ENCODE measurements at regions not wholly inside any gene's neighbourhood (a gene's known extent, or its start where the extent isn't known, plus 50 kb on each side); places are given as distances from the start of the nearest gene placed in this dataset.
"Not testable (repeated sequence)": the region's sequence is repeated elsewhere in the genome, so short reads cannot be mapped to it uniquely, and the experiment has no call there.

DNA sequence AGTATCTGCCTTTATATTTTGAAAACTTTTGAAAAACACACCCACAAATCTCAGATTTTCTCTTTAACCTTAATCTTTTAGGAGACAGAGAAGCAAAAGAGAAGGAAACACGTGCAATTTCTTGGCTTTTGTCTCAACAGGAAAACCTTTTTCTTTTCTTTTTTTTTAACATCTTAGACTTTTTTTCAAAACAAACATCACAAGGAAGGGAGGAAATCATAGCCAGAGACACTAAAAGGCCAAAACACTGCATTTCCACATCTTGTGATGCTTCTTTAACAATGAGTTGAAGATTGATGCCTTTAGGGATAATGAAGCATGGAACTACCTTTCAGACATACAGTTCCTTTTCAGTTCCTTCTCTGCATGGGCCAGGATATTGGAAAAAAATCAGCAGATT is 136.6 kb upstream of the NRBF2 start:
- DNase-seq = no peak

DNA sequence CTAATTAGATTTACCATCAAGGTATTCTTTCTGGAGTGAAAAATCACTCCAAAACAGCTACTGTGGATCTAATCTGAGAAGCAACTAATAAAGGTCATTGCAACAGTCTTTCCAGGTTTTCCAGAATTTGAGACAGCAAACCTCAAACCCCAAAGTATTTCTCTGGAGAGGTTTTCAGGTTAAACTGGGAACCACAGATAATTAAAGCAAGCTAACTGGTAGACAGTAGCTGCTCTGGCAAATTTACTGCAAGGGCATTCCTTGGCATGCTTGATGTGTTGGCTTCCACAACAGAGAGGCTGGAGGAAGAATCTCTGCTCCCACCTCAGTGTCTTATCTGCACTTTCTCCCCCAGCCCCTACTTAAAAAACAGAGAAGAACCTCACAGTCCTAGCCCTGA is 140.0 kb upstream of the NRBF2 start:
- no peak for DNase-seq

GRCh38 chr10:62992145-62992721 is 140.9 kb upstream of the NRBF2 start:
- DNase-seq = no peak

DNA sequence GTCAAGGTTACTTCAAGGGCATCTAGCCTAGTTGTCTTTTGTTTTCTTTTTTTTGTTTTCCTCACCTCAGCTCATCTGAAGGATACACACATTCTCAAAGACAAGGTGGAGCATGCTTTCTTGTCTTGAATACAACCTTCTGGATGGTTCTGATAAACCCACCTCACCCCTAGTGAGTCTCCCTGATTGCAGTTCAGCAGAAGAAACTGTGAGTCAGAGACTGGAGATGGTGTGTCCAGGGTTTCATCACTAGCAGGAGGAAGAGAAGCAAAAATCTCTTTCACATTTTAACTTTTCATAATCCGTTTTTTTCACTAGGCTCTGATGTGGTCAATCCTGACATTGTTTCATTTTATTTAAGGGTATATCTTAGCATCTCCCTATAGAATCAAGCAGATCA is 143.0 kb upstream of the NRBF2 start:
- no peak for DNase-seq

GRCh38 chr10:62985807-62986600 is 147.1 kb upstream of the NRBF2 start:
- no peak for DNase-seq

DNA sequence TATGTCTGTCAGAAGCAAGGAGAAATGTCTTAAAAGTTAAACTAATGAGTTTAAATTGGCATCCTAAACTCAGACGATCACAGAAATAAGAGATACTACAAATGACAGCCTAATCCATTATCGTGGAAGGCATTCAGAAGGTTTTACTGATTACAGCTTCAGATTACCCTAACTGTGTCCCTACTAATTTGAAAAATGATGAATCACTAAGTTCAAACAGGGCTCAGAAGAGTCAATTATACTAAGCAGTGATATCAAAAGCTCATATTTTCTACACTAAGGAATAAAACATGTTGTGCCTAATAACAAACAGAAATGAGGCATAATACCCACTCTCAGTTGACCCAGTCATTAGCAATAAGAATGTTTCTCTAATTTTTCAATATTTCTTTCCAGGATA is 152.0 kb upstream of the NRBF2 start:
- no peak for DNase-seq

GRCh38 chr10:62980687-62981086 is 152.4 kb upstream of the NRBF2 start:
- peak; percentile 4 for DNase-seq

- no peak for DNase-seq
Observed at GRCh38 chr10:62979921-62980320, 153.2 kb upstream of the NRBF2 start.

DNA sequence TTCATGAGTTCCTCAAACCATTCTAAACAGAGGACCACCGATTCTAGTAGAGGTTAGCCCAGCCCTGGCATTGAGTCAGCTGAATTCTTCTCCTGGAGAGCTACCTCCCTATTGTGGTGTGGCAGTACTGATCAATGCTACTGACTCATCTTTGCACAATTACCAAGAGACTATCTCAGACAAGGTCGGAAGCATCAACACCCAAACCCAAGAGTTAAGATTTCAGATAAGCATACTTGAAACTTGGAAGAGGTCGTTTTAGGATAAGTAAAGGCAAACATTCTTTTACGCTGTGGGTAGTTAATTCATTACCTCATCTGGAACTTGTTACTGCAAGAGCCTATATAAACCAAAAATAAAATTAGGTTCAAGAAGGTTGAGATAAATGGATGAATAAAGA is 154.6 kb upstream of the NRBF2 start:
- DNase-seq = no peak

- DNase-seq = not testable (repeated sequence)
Observed at GRCh38 chr10:62974795-62975194, 158.3 kb upstream of the NRBF2 start.

- DNase-seq = no peak
Observed at GRCh38 chr10:62972103-62972502, 155.9 kb upstream of the EGR2 start.

GRCh38 chr10:62964026-62964425 is 147.9 kb upstream of the EGR2 start:
- DNase-seq = no peak

- DNase-seq = no peak
Observed at GRCh38 chr10:62961951-62962523, 145.9 kb upstream of the EGR2 start.

DNA sequence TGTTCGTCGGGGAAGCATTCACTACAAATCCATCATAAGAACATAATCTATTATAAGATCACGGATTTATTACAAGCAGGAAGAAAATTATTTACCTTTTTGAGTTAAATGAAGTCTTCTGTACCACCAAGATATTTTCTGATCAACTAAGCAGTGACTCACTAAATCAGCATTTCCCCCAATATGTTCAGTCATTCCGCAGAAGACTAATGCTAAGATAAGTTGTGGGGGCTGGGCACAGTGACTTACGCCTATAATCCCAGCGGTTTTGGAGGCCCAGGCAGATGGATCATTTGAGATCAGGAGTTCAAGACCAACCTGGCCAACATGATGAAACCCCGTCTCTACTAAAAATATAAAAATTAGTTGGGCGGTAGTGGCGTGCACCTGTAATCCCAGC is 144.2 kb upstream of the EGR2 start:
- DNase-seq = no peak

DNA sequence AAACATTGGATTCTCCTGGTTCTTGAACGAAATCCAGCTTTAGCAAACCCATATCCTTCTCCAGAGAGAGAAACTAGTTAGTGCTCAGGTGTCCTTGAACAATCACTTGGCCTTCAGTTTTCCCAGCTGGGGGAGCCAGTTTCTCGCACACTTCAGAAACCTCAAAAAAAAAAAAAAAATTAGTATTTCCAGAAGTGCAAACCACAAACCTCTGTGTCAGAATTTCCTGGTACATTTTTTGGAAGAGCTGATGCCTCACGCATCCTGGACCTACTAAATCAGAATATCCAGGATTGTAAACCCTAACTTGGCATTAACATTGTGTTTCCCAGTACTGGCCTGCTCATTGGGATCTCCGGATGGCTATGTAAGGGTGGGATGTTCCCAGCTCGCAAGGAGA is 143.4 kb upstream of the EGR2 start:
- no peak for DNase-seq

DNA sequence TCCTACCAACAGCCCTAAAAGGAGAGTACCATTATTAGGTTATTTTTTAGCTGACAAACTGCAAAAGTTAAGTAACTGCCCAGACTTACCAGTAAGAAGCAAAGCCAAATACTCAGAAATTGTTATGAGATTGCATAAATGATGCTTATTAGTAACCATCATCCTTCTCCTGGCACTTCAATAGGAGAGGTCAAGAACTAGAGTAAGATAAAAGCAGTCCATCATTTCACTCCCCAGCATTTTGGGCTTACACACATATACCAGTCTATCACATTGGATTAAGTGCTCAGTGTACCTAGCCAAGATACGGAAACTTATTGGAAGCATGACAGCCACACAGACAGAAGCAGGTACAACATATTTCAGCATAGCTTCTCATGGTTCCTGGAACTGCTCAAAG is 142.8 kb upstream of the EGR2 start:
- DNase-seq = no peak

DNA sequence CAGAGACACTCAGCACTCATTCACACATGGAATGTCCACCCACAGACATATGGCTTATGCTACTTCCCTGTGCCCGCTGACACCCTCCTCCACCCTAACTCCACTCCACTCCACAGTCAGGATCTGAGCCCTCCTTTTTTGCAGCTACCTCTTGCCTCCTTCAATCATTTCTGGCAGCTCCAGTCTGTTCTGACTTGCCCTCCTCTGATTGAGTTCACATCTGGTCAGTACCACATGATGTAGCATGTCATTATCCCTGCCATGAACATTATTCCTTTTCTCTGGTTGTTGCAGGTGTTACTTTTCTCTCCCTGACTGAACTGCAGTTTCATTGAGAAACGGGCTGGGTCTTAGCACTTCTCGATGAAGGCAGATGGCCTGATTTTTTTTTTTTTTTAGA is 130.1 kb upstream of the EGR2 start:
- no peak for DNase-seq

DNA sequence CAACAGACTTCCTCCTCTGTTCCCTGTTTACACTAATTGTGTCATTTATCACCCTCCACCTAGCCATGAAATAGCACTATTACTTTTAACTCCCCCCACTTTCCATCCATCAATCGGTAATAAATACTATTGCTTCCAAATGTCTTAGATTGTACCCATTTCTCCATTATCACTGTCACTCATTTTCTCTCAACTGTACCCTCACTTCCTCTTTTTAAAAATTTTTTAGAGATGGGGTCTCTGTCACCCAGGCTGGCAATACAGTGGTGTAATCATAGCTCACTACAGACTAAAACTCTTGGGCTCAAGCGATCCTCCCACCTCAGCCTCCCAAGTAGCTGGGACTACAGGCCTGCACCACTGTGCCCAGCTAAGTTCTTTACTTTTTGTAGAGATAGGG is 123.5 kb upstream of the EGR2 start:
- DNase-seq = no peak

DNA sequence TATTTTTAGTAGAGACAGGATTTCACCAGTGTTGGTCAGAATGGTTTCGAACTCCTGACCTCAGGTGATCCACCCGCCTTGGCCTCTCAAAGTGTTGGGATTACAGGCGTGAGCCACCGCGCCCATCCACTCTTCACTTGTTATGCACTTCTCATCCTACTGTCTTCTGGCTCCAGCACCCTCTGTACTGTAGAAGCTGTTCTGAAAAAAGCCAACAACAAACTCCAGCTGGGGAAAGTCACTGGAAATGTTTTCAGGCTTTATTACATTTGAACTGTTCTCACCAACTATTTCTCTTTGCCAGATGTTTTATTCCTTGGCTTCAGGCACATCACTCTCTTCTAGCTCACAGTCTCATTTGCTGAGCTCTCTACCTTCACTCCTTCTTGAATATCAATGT is 122.5 kb upstream of the EGR2 start:
- no peak for DNase-seq

DNA sequence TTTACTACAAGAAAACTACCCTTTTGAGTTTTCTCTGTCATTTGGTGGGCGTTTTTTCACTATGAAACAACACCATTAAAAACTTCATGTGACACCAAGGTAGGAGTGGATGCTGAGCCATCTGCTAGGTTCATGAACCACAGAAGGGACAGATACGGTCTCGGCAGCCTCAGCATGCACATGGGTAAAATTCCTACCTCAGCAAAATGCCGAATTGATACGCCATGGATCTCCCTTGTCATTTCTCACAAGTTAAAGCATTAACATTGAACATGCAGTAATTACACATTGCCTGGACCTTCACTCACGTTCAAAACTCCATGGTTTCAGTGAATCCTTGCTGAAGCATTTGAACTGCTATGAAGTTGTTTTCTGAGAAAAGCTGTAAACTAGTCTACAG is 121.5 kb upstream of the EGR2 start:
- DNase-seq = no peak

DNA sequence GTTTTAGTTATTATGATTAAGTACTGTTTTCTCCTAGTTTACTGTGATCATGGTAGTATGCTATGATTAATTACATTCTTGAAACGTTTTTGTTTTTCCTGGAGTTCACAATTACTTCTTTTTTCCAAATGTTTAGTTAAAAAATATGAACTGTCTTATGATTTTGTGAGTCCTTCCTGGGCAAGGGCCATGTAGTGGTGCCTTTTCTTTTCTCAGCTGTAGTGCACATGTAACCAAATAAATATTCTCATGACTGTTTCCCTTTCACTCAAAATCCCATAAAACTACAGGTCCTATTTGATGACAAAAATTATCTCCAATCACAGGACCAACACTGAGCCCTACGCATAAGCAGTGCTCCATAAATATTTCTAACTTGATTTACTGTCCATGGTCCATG is 118.9 kb upstream of the EGR2 start:
- DNase-seq = no peak

GRCh38 chr10:62934258-62934657 is 118.1 kb upstream of the EGR2 start:
- DNase-seq = no peak

- not testable (repeated sequence) for DNase-seq
Observed at GRCh38 chr10:62928763-62929162, 112.6 kb upstream of the EGR2 start.

- no peak for DNase-seq
Observed at GRCh38 chr10:62926407-62926806, 110.2 kb upstream of the EGR2 start.

GRCh38 chr10:62924344-62924748 is 108.2 kb upstream of the EGR2 start:
- peak; percentile 1 for DNase-seq
